ENCODE measurements at regions not wholly inside any gene's neighbourhood (a gene's known extent, or its start where the extent isn't known, plus 50 kb on each side); places are given as distances from the start of the nearest gene placed in this dataset.

- no peak overlapping the region for H3K4me2 ChIP-seq (ENCODE audit: low read depth, low read length)
- TF ChIP-seq, protein P1, sequence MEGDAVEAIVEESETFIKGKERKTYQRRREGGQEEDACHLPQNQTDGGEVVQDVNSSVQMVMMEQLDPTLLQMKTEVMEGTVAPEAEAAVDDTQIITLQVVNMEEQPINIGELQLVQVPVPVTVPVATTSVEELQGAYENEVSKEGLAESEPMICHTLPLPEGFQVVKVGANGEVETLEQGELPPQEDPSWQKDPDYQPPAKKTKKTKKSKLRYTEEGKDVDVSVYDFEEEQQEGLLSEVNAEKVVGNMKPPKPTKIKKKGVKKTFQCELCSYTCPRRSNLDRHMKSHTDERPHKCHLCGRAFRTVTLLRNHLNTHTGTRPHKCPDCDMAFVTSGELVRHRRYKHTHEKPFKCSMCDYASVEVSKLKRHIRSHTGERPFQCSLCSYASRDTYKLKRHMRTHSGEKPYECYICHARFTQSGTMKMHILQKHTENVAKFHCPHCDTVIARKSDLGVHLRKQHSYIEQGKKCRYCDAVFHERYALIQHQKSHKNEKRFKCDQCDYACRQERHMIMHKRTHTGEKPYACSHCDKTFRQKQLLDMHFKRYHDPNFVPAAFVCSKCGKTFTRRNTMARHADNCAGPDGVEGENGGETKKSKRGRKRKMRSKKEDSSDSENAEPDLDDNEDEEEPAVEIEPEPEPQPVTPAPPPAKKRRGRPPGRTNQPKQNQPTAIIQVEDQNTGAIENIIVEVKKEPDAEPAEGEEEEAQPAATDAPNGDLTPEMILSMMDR (IDR thresholded peaks at IDR 0.05; ENCODE audit: low read length), result no peak
- TF ChIP-seq EZH2phosphoT487 (IDR thresholded peaks at IDR 0.05; ENCODE audit: low read length) (no peak), EZH2 (optimal IDR thresholded peaks at IDR 0.05; ENCODE audit: low read depth, low read length) (no peak)
- H3F3A ChIP-seq (ENCODE audit: insufficient read depth, low read length), result no peaks in the 10 kb centered on the region
- no peak overlapping the region for H3K27ac ChIP-seq (ENCODE audit: low read length)
- H3K9me3 ChIP-seq (replicated peaks; ENCODE audit: insufficient read depth, low read length), result no peaks in the 10 kb centered on the region
- no peaks in the 10 kb centered on the region for H4K20me1 ChIP-seq (ENCODE audit: insufficient read depth, low read length)
- H3K27me3 ChIP-seq (replicated peaks; ENCODE audit: insufficient read depth, low read length), result no peaks in the 10 kb centered on the region
- no peak overlapping the region for H3K9ac ChIP-seq (ENCODE audit: low read length)
- no peaks in the 10 kb centered on the region for H3K79me2 ChIP-seq (ENCODE audit: low read length)
- no peaks in the 10 kb centered on the region for H3K9me2 ChIP-seq (replicated peaks; ENCODE audit: insufficient read depth, low read length)
- no peaks in the 10 kb centered on the region for H3K4me1 ChIP-seq (ENCODE audit: low read length)
- DNase-seq, result no peak
- H3K36me3 ChIP-seq (replicated peaks; ENCODE audit: insufficient read depth, low read length), result no peaks in the 10 kb centered on the region
- H3K4me3 ChIP-seq (ENCODE audit: low read length), result no peak overlapping the region
- no peak overlapping the region for H2AFZ ChIP-seq (ENCODE audit: low read length)
Observed at GRCh38 chr6:14606353-14606752, 488.8 kb downstream of the CD83 start.

DNA sequence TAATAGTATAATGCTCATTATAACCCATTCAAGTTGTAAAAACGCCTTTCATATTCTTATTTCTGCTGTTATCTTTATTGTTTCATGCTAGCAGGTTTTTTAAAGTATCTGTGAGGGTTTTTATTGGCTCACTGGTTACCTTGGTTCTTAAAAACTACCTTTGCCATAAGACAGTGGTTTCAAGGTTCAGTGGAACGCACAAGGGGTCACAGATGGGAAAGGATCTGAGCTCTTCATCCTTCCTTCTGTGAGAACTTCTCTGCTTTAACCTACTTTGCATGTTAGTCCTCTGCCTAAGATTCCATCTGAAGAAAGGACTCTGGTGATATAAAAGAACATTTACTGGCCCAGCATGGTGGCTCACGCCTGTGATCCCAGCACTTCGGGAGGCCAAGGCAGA lies 492.6 kb downstream of the CD83 start:
- DNase-seq, result no peak
- Histone ChIP-seq H2AFZ (ENCODE audit: low read length) (no peak overlapping the region), H3F3A (ENCODE audit: insufficient read depth, low read length) (no peaks in the 10 kb centered on the region), H3K9me2 (replicated peaks; ENCODE audit: insufficient read depth, low read length) (no peaks in the 10 kb centered on the region), H3K27ac (ENCODE audit: low read length) (no peak overlapping the region), H3K4me3 (ENCODE audit: low read length) (no peak overlapping the region), H4K20me1 (ENCODE audit: insufficient read depth, low read length) (no peaks in the 10 kb centered on the region), H3K4me2 (ENCODE audit: low read depth, low read length) (no peak overlapping the region), H3K9ac (ENCODE audit: low read length) (no peak overlapping the region), H3K27me3 (replicated peaks; ENCODE audit: insufficient read depth, low read length) (no peaks in the 10 kb centered on the region), H3K36me3 (replicated peaks; ENCODE audit: insufficient read depth, low read length) (no peaks in the 10 kb centered on the region), H3K79me2 (ENCODE audit: low read length) (no peaks in the 10 kb centered on the region), H3K9me3 (replicated peaks; ENCODE audit: insufficient read depth, low read length) (no peaks in the 10 kb centered on the region), H3K4me1 (ENCODE audit: low read length) (no peaks in the 10 kb centered on the region)
- no peak for TF ChIP-seq EZH2phosphoT487 (IDR thresholded peaks at IDR 0.05; ENCODE audit: low read length)

- no peaks in the 10 kb centered on the region for H3K4me1 ChIP-seq (ENCODE audit: low read length)
- H2AFZ ChIP-seq (ENCODE audit: low read length), result no peak overlapping the region
- H3K27ac ChIP-seq (ENCODE audit: low read length), result no peak overlapping the region
- H3K27me3 ChIP-seq (replicated peaks; ENCODE audit: insufficient read depth, low read length), result no peaks in the 10 kb centered on the region
- no peak for DNase-seq
- H3K9me3 ChIP-seq (replicated peaks; ENCODE audit: insufficient read depth, low read length), result no peaks in the 10 kb centered on the region
- no peaks in the 10 kb centered on the region for H3K36me3 ChIP-seq (replicated peaks; ENCODE audit: insufficient read depth, low read length)
- H3K9me2 ChIP-seq (replicated peaks; ENCODE audit: insufficient read depth, low read length), result no peaks in the 10 kb centered on the region
- no peak overlapping the region for H3K4me2 ChIP-seq (ENCODE audit: low read depth, low read length)
- no peak overlapping the region for H3K4me3 ChIP-seq (ENCODE audit: low read length)
- H4K20me1 ChIP-seq (ENCODE audit: insufficient read depth, low read length), result no peaks in the 10 kb centered on the region
- TF ChIP-seq EZH2phosphoT487 (IDR thresholded peaks at IDR 0.05; ENCODE audit: low read length) (no peak), EZH2 (optimal IDR thresholded peaks at IDR 0.05; ENCODE audit: low read depth, low read length) (no peak)
- TF ChIP-seq, protein P1 (IDR thresholded peaks at IDR 0.05; ENCODE audit: low read length), result no peak
- no peaks in the 10 kb centered on the region for H3K79me2 ChIP-seq (ENCODE audit: low read length)
- no peak overlapping the region for H3K9ac ChIP-seq (ENCODE audit: low read length)
- H3F3A ChIP-seq (ENCODE audit: insufficient read depth, low read length), result no peaks in the 10 kb centered on the region
Observed at GRCh38 chr6:14612016-14612980, 494.7 kb downstream of the CD83 start.

- H3K27me3 ChIP-seq (replicated peaks; ENCODE audit: insufficient read depth, low read length), result no peaks in the 10 kb centered on the region
- no peak overlapping the region for H3K4me2 ChIP-seq (ENCODE audit: low read depth, low read length)
- no peak overlapping the region for H3K27ac ChIP-seq (ENCODE audit: low read length)
- H3K9me2 ChIP-seq (replicated peaks; ENCODE audit: insufficient read depth, low read length), result no peaks in the 10 kb centered on the region
- no peak overlapping the region for H3K4me3 ChIP-seq (ENCODE audit: low read length)
- no peaks in the 10 kb centered on the region for H4K20me1 ChIP-seq (ENCODE audit: insufficient read depth, low read length)
- H2AFZ ChIP-seq (ENCODE audit: low read length), result no peak overlapping the region
- no peaks in the 10 kb centered on the region for H3K79me2 ChIP-seq (ENCODE audit: low read length)
- H3K9me3 ChIP-seq (replicated peaks; ENCODE audit: insufficient read depth, low read length), result no peaks in the 10 kb centered on the region
- H3K4me1 ChIP-seq (ENCODE audit: low read length), result no peaks in the 10 kb centered on the region
- DNase-seq, result no peak
- no peak overlapping the region for H3K9ac ChIP-seq (ENCODE audit: low read length)
- no peaks in the 10 kb centered on the region for H3K36me3 ChIP-seq (replicated peaks; ENCODE audit: insufficient read depth, low read length)
- H3F3A ChIP-seq (ENCODE audit: insufficient read depth, low read length), result no peaks in the 10 kb centered on the region
- TF ChIP-seq EZH2 (optimal IDR thresholded peaks at IDR 0.05; ENCODE audit: low read depth, low read length) (no peak), EZH2phosphoT487 (IDR thresholded peaks at IDR 0.05; ENCODE audit: low read length) (no peak)
Observed at GRCh38 chr6:14614631-14615030, 497.1 kb downstream of the CD83 start.

Data from MM.1S (cell line).